Suprapubic skin (tissue), 3 donors: ENCODE measurements at regions not wholly inside any gene's neighbourhood (a gene's known extent, or its start where the extent isn't known, plus 50 kb on each side); places are given as distances from the start of the nearest gene placed in this dataset.

ENCODE experiments used
- POLR2A ChIP-seq, 2 donors: fragments of 450-650 bp; IDR thresholded peaks; one replicate each; pipeline ENCODE4 v1.6.1; 2017; ENCODE audit warnings: antibody characterized with exemption in 2 of 2, mild to moderate bottlenecking in 2 of 2, moderate library complexity in 2 of 2
- TF ChIP-seq, protein P1 (sequence below), 2 donors: fragments of 200-600 bp in 1 of 2; fragments of 450-650 bp in 1 of 2; sonication (generic) in 1 of 2; IDR thresholded peaks; one replicate each; pipeline ENCODE4 v1.5.1; 2016 to 2019; ENCODE audit warnings: antibody characterized with exemption in 2 of 2, mild to moderate bottlenecking in 1 of 2, moderate library complexity in 1 of 2

DNA sequence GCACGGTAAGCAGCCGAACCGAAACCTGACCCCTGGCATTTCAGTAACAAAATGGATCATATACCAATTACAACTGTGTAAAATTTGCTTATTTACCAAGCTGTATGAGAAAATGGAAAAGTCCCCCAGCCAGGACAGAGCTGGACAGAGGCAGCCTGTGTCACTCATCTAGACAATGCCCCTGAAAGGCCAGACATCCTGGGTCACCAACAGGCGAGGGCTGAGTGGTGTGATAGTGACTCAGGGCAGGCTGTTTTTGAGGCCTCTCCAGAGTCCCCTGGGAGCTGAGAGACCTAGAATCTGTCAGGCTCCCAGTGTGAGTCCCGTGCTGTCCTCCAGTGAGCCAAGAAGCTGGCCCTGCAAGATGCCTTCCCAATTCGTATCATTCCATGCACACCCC, 680.4 kb downstream of the TBC1D22A start:
- TF ChIP-seq, protein P1, sequence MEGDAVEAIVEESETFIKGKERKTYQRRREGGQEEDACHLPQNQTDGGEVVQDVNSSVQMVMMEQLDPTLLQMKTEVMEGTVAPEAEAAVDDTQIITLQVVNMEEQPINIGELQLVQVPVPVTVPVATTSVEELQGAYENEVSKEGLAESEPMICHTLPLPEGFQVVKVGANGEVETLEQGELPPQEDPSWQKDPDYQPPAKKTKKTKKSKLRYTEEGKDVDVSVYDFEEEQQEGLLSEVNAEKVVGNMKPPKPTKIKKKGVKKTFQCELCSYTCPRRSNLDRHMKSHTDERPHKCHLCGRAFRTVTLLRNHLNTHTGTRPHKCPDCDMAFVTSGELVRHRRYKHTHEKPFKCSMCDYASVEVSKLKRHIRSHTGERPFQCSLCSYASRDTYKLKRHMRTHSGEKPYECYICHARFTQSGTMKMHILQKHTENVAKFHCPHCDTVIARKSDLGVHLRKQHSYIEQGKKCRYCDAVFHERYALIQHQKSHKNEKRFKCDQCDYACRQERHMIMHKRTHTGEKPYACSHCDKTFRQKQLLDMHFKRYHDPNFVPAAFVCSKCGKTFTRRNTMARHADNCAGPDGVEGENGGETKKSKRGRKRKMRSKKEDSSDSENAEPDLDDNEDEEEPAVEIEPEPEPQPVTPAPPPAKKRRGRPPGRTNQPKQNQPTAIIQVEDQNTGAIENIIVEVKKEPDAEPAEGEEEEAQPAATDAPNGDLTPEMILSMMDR (IDR thresholded peaks at IDR 0.05) = no peak
- TF ChIP-seq POLR2A (IDR thresholded peaks at IDR 0.05) = no peak
